ENCODE measurements at regions not wholly inside any gene's neighbourhood (a gene's known extent, or its start where the extent isn't known, plus 50 kb on each side); places are given as distances from the start of the nearest gene placed in this dataset.

- DNase-seq (ENCODE audit: low read depth in 3 of 3, low spot score in 1 of 3) = no peak
Measured at GRCh38 chr1:115577513-115577912, 64.3 kb upstream of the VANGL1 start.

GRCh38 chr1:115575661-115576060 lies 66.1 kb upstream of the VANGL1 start:
- DNase-seq (ENCODE audit: low read depth in 3 of 3, low spot score in 1 of 3) = no peak

DNA sequence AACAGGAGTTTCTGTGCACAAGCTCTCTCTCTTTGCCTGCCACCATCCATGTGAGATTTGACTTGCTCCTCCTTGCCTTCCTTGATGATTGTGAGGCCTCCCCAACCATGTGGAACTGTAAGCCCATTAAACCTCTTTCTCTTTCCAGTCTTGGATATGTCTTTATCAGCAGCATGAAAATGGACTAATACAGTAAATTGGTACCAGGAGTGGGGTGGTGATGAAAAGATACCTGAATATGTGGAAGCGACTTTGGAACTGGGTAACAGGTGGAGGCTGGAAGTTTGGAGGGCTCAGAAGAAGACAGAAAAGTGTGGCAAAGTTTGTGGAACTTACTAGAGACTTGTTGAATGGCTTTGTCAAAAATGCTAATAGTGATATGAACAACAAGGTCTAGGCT lies 69.1 kb upstream of the VANGL1 start:
- no peak for DNase-seq (ENCODE audit: low read depth in 3 of 3, low spot score in 1 of 3)

DNA sequence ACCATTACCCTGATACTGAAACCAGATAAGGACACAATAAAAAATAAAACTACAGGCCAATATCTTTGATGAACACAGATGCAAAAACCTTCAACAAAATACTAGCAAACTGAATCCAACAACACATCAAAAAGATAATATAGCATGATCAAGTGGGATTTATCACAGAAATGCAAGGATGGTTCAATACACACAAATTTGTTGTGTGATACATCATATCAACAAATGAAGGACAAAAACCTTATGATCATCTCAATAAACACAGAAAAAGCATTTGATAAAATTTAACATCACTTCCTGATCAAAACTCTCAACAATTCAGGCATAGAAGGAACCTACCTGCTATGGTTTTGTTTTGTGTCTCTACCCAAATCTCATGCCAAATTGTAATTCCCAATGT lies 74.3 kb upstream of the VANGL1 start:
- no peak for DNase-seq (ENCODE audit: low read depth in 3 of 3, low spot score in 1 of 3)

DNA sequence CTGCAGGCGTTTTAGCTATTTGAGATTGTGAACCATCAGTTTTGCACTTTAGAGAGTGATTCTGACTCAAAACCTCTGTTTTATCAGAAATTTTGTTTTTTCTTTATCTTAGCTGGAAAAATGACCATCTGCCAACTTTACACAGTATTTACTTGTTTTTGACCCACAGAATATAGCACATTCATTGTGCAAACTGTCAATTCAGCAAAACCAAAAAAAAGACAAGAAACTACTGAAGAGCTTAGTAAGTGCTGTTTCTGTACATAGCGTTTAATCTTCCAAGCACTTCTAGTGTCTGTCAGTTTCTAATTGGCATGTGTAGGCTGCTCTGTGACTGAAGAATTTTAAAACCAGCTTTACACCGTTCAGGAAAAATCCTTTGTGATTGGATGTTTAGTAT lies 76.0 kb upstream of the VANGL1 start:
- DNase-seq (ENCODE audit: low read depth in 3 of 3, low spot score in 1 of 3) = no peak

DNA sequence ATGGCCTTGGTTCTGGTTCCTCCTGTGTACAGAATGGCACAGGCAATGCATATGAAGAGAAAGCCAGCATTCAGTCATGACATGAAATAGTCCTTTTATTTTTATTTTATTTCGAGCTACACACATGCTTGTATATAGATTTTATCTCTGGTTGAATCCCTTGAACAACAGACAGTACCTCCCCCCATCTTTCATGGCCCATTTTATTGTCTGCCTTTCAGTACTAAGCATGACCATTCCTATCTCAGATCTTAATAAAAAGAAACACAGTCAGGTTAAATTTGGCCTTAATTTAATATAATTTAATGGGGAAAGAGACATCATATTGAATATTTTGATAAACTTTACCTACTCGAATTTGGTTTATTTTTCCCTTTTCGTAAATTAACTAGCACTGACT lies 76.4 kb upstream of the VANGL1 start:
- no peak for DNase-seq (ENCODE audit: low read depth in 3 of 3, low spot score in 1 of 3)

DNA sequence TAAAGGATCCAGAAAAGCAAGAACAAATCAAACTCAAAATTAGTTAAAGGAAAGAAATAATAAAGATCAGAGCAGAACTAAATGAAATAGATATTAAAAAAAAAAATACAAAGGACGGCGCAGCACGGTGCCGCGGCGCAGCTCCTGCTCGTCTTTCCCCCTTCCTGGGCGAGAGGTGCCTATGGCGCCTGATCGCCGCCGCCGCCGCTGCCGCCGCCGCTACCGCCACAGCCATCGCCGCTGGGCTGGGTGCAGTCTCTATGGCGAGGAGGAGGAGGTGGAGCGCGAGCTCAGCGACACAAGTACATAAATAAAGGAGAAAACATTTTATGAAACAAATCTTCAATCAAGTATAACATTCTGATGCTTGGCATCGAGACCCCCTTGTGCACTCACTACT lies 77.6 kb upstream of the VANGL1 start:
- no peak for DNase-seq (ENCODE audit: low read depth in 3 of 3, low spot score in 1 of 3)

DNA sequence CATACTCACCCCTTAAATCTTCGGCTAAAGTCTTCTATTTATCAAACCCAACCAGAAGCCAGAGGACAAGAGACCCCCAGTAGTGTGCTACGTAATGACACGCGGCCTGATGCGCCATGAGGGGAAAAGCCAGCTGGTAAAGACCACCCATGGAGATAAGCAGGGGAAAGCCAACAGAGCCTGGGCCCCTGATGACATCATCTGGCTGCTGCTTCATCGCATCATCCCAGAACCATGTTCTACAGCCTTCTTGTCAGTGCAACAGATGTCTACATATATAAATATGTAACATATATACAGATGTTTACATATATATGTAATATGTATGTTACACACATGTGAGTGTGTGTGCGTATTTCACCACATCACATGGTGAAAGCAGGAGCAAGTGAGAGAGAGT lies 81.7 kb upstream of the VANGL1 start:
- no peak for DNase-seq (ENCODE audit: low read depth in 3 of 3, low spot score in 1 of 3)

GRCh38 chr1:115558275-115558674 lies 83.5 kb upstream of the VANGL1 start:
- DNase-seq (ENCODE audit: low read depth in 3 of 3, low spot score in 1 of 3) = no peak

GRCh38 chr1:115557715-115558114 lies 84.1 kb upstream of the VANGL1 start:
- DNase-seq (ENCODE audit: low read depth in 3 of 3, low spot score in 1 of 3) = no peak

DNA sequence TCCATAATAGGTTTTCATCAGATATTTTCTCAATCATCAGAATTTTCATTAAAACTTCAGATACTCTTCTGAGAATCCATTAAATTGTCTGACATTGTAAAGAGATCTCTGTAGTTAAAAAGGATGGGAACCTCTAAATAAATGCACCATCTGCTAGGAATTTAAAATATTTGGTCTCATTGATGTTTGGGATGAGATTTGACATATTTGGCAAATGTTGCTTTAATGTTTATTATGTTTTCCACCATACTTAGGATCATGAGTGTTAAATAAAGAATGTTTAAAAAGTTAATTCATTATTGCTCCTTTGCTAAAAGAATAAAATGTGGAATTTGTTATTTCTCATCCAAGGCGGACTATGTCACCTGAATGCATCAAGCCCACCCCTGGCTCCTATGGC lies 85.5 kb upstream of the VANGL1 start:
- no peak for DNase-seq (ENCODE audit: low read depth in 3 of 3, low spot score in 1 of 3)

DNA sequence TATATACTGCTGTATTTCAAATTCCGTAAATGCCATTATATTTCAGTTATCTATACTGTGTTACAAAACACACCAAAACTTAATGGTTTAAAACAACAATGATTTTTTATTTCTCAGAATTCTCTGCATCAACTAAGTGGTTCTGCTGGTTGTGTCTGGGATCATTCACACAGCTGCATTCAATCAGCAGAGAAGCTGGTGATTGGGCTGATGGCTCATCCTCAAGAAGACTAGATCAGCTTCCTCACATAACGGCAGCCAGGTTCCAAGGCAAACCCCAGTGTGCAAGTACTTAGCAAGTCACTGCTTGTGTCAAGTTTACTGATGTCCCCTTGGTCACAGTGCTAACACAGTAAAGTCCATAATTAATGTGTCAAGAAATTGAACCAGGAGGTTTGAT lies 86.3 kb upstream of the VANGL1 start:
- no peak for DNase-seq (ENCODE audit: low read depth in 3 of 3, low spot score in 1 of 3)

DNA sequence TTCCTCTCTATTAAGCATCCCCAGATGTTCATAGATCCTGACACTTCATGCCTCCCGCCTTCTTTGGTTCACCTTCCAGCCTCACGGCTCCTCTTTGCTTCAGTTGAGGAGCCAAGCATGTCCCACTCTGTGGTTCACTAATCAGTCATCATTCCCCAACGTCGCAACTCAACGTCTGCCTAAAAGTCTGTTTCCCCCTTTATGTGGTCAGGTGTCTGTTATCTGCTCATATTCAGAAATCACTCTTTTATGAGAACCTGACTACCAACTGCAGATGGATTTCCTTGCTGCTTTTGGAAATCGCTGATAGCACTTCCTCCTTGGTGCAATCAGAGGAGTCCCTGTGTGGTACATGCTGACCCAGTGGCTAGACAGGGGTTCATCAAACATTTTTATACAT lies 94.1 kb upstream of the VANGL1 start:
- no peak for DNase-seq (ENCODE audit: low read depth in 3 of 3, low spot score in 1 of 3)

DNA sequence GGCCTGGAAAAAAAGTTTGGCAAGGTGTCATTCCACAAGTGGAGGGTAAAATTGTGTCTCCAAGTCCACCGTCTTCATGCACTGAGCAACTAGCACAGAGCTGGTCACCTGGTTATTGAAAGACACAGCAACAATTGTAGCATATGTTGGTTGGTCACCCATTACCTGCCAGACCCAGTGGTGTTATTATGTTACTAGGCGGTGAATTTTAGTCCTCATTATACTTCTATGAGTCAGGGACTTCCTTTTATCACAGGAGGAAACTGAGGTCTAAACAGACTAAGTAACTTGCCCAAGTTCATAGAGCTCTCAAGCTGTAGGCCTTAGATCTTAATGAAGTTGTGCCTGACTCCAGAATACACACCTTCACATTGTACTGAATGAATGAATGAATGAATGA lies 94.9 kb upstream of the VANGL1 start:
- DNase-seq (ENCODE audit: low read depth in 3 of 3, low spot score in 1 of 3) = no peak

- DNase-seq (ENCODE audit: low read depth in 3 of 3, low spot score in 1 of 3) = no peak
Measured at GRCh38 chr1:115545791-115546733, 95.7 kb upstream of the VANGL1 start.

- DNase-seq (ENCODE audit: low read depth in 3 of 3, low spot score in 1 of 3) = no peak
Measured at GRCh38 chr1:115545096-115545720, 96.6 kb upstream of the VANGL1 start.

DNA sequence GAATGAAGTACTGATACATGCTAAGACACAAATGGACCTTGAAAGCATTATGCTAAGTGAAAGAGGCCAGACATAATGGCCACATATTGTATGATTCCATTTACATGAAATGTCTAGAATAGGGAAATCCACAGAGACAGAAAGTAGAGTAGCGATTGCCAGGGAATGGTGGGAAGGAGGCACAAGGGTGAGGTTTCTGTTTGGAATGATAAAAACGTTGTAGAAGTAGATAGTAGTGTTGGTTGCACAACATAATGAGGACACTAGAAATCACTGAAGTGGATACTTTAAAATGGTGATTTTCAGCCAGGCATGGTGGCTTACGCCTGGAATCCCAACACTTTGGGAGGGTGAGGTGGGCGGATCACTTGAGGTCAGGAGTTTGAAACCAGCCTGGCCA lies 97.6 kb upstream of the VANGL1 start:
- DNase-seq (ENCODE audit: low read depth in 3 of 3, low spot score in 1 of 3) = no peak

DNA sequence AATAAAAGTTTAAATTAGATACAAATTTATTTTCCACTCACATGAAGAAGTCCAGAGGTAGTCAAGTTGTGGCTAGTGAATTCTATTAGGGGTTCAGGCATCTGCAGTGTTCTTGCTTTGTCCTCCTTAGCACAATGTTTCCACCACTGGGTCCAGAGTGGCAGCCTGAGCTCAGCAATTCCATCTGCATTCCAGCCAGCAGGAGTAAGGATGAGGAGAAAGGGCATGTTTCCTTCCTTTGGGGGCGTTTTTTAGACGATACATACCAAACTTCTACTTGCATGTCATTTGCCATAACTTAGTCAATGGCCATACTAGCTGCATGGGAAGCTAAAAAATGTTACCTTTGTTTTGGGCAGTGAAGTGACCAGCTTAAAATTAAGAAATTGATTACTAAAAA lies 98.5 kb upstream of the VANGL1 start:
- no peak for DNase-seq (ENCODE audit: low read depth in 3 of 3, low spot score in 1 of 3)

DNA sequence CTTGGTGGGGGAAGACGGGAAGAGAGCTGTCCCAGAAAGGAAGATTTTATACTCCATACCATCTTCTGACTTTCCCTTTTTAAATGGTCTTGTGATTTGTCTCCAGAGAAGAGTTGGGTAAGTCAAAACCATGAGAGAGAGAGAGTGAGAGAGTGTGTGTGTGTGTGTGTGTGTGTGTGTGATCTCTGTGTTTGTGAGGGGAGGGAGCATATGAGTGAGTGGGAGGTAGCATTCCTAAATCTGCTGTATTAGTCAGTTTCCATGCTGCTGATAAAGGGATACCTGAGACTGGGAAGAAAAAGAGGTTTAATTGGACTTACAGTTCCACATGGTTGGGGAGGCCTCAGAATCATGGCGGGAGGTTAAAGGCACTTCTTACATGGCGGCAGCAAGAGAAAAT lies 102.0 kb upstream of the VANGL1 start:
- no peak for DNase-seq (ENCODE audit: low read depth in 3 of 3, low spot score in 1 of 3)

DNA sequence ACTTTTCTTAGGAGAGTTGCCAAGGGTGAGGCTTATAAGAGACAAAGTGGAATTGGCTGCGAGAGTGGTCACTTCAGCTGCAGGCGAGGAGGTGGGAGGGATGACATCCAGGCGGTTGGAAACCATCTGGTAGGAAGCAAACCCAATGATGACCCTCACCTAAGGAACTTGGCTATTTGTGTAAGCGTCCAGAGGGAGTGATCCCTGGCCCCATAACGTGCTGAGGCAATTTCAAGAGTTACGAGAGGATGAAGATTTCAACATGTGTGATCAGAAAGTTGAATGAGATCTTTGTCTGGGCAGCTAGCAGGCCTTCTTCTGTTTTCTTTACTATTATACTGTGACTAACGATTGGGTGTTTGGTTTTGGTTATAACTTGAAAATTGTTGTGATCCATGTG lies 102.7 kb upstream of the VANGL1 start:
- DNase-seq (ENCODE audit: low read depth in 3 of 3, low spot score in 1 of 3) = no peak

GRCh38 chr1:115538579-115538978 lies 103.2 kb upstream of the VANGL1 start:
- DNase-seq (ENCODE audit: low read depth in 3 of 3, low spot score in 1 of 3) = no peak

- no peak for DNase-seq (ENCODE audit: low read depth in 3 of 3, low spot score in 1 of 3)
Measured at GRCh38 chr1:115537415-115537814, 104.4 kb upstream of the VANGL1 start.
